HL-60 (cell line): ENCODE measurements at regions not wholly inside any gene's neighbourhood (a gene's known extent, or its start where the extent isn't known, plus 50 kb on each side); places are given as distances from the start of the nearest gene placed in this dataset.

Experiments
- DNase-seq, 2 experiments: peaks; one replicate each; pipeline ENCODE4 v3.0.0-alpha.2; 2010 to 2020; ENCODE audit warnings: low read depth in 1 of 2, low spot score in 1 of 2
- H3K27ac ChIP-seq: fragments of 250-450 bp; sonication (Bioruptor Pico); replicated peaks from 2 replicates; pipeline ENCODE4 v1.5.1; 2020; ENCODE audit warnings: mild to moderate bottlenecking, moderate library complexity
- H3K27me3 ChIP-seq: fragments of 250-450 bp; sonication (Bioruptor Pico); 2 replicates; pipeline ENCODE4 v1.5.1; 2021; ENCODE audit warnings: mild to moderate bottlenecking, moderate library complexity; ENCODE audit not compliant: insufficient read depth, poor library complexity, severe bottlenecking
- H3K4me3 ChIP-seq: replicated peaks from 2 replicates; pipeline ENCODE4 v1.5.1; 2011; ENCODE audit warnings: mild to moderate bottlenecking, control low read depth, low read length; ENCODE audit not compliant: insufficient read depth
- CTCF ChIP-seq: IDR thresholded peaks from one replicate; pipeline ENCODE4 v1.5.1; 2011; ENCODE audit warnings: low read length, control low read depth, inconsistent platforms; ENCODE audit not compliant: insufficient read depth
- GABPA ChIP-seq: IDR thresholded peaks from 2 replicates; pipeline ENCODE4 v1.6.1; 2012; ENCODE audit warnings: low read depth
- POLR2AphosphoS5 ChIP-seq: IDR thresholded peaks from 2 replicates; pipeline ENCODE4 v1.6.1; 2012; ENCODE audit warnings: low read depth
- SPI1 ChIP-seq: IDR thresholded peaks from 2 replicates; pipeline ENCODE4 v1.6.1; 2012; ENCODE audit warnings: low read depth, mild to moderate bottlenecking, borderline replicate concordance
- TF ChIP-seq, protein P1 (sequence below): IDR thresholded peaks from 2 replicates; pipeline ENCODE4 v1.6.1; 2012; ENCODE audit warnings: low read depth; ENCODE audit not compliant: insufficient replicate concordance

DNA sequence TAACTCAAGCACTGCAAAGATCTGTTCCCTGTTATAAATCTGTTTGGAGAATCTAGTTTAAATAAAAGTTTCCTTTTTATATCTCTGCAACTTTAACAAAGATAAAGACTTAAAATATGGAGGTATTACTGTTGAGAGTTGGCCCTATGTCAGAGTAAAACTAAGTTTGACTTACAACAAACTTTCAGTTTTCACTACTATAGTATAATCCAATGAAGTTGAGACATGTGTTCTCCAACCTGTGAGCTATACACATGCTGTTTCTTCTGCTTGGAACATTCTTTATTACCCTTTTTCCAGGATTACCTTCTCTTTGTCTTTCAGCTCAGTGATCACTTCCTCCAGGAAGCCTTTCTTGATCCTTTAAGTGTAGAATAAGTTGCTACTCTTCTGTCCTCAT, 1109.3 kb downstream of the MAT2B start:
- Histone ChIP-seq H3K27me3 (no peaks in the 10 kb centered on the region), H3K4me3 (no peak overlapping the region), H3K27ac (no peak overlapping the region)
- DNase-seq: no peak
- TF ChIP-seq POLR2AphosphoS5 (no peak), GABPA (no peak), CTCF (no peak), SPI1 (no peak)
- TF ChIP-seq, protein P1, sequence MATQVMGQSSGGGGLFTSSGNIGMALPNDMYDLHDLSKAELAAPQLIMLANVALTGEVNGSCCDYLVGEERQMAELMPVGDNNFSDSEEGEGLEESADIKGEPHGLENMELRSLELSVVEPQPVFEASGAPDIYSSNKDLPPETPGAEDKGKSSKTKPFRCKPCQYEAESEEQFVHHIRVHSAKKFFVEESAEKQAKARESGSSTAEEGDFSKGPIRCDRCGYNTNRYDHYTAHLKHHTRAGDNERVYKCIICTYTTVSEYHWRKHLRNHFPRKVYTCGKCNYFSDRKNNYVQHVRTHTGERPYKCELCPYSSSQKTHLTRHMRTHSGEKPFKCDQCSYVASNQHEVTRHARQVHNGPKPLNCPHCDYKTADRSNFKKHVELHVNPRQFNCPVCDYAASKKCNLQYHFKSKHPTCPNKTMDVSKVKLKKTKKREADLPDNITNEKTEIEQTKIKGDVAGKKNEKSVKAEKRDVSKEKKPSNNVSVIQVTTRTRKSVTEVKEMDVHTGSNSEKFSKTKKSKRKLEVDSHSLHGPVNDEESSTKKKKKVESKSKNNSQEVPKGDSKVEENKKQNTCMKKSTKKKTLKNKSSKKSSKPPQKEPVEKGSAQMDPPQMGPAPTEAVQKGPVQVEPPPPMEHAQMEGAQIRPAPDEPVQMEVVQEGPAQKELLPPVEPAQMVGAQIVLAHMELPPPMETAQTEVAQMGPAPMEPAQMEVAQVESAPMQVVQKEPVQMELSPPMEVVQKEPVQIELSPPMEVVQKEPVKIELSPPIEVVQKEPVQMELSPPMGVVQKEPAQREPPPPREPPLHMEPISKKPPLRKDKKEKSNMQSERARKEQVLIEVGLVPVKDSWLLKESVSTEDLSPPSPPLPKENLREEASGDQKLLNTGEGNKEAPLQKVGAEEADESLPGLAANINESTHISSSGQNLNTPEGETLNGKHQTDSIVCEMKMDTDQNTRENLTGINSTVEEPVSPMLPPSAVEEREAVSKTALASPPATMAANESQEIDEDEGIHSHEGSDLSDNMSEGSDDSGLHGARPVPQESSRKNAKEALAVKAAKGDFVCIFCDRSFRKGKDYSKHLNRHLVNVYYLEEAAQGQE: no peak

DNA sequence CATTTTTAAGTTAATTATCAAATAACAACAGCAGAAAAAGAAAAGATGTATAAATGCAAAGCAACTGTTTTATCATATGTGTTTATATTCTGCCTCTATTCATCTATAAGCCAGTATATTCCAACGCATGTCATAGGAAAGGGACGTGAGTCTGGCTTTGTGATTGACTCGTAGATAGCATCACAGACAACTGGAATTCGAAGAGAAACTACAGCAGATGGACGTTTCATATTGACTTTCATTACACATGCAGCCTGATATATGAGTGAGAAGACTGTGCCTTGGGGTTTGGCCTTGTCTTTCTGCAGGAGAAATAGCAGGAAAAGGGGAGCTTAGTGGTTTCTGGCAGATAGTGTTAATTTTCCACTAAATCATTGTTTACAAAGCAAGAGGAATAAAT, 1111.9 kb downstream of the MAT2B start:
- TF ChIP-seq SPI1: no peak
- TF ChIP-seq CTCF: no peak
- TF ChIP-seq GABPA: no peak
- TF ChIP-seq, protein P1: no peak
- TF ChIP-seq POLR2AphosphoS5: no peak
- no peaks in the 10 kb centered on the region for H3K27me3 ChIP-seq
- H3K27ac ChIP-seq: no peak overlapping the region
- no peak overlapping the region for H3K4me3 ChIP-seq
- DNase-seq: no peak

- Histone ChIP-seq H3K4me3 (no peak overlapping the region), H3K27me3 (no peaks in the 10 kb centered on the region), H3K27ac (no peak overlapping the region)
- peak in 1 of 2 experiments; percentile 42 for DNase-seq
- TF ChIP-seq, protein P1: no peak
- TF ChIP-seq GABPA: no peak
- no peak for TF ChIP-seq POLR2AphosphoS5
- TF ChIP-seq SPI1: no peak
- TF ChIP-seq CTCF: no peak
Measured at GRCh38 chr5:164627021-164627420, 1121.6 kb downstream of the MAT2B start.
